Cardiac muscle cell (in vitro differentiated cells and primary cell): ENCODE measurements at regions not wholly inside any gene's neighbourhood (a gene's known extent, or its start where the extent isn't known, plus 50 kb on each side); places are given as distances from the start of the nearest gene placed in this dataset.

Experiments
- DNase-seq, 2 donors: peaks; one replicate each; pipeline versions ENCODE4 v3.0.0 to v3.0.0-alpha.2; 2010 to 2017; ENCODE audit warnings: low read depth in 1 of 2, low spot score in 1 of 2
- H3K27ac ChIP-seq: fragments of 200-600 bp; sonication (generic); 2 replicates; pipeline ENCODE4 v1.5.1; 2016
- H3K27me3 ChIP-seq: fragments of 200-600 bp; sonication (generic); 2 replicates; pipeline ENCODE4 v1.6.0; 2016; ENCODE audit warnings: control low read depth
- H3K36me3 ChIP-seq: fragments of 200-600 bp; sonication (generic); 2 replicates; pipeline ENCODE4 v1.5.1; 2016; ENCODE audit warnings: control low read depth
- H3K4me1 ChIP-seq: fragments of 200-600 bp; sonication (generic); 2 replicates; pipeline ENCODE4 v1.8.1; 2017; ENCODE audit warnings: low read depth, mild to moderate bottlenecking, mixed run types
- H3K4me3 ChIP-seq: fragments of 200-600 bp; sonication (generic); 2 replicates; pipeline ENCODE4 v1.5.1; 2016; ENCODE audit warnings: mild to moderate bottlenecking
- H3K9me3 ChIP-seq: fragments of 200-600 bp; sonication (generic); 2 replicates; pipeline ENCODE4 v1.5.1; 2017; ENCODE audit warnings: low read depth, mild to moderate bottlenecking, control low read depth
- CTCF ChIP-seq: IDR thresholded peaks from 2 replicates; pipeline ENCODE4 v1.5.1; 2012; ENCODE audit warnings: low read depth, mild to moderate bottlenecking, low read length

- no peak for DNase-seq
- Histone ChIP-seq H3K27me3 (no peaks in the 10 kb centered on the region), H3K9me3 (no peaks in the 10 kb centered on the region), H3K27ac (no peak overlapping the region), H3K36me3 (no peaks in the 10 kb centered on the region), H3K4me3 (no peak overlapping the region), H3K4me1 (peaks cover 8% of the 10 kb centered on the region)
- TF ChIP-seq CTCF = no peak
These were observed 343.3 kb downstream of the BCKDHB start for GRCh38 chr6:80449726-80450125.

GRCh38 chr6:80446454-80447045, 340.1 kb downstream of the BCKDHB start:
- Histone ChIP-seq H3K27me3 (no peaks in the 10 kb centered on the region), H3K9me3 (no peaks in the 10 kb centered on the region), H3K4me3 (no peak overlapping the region), H3K36me3 (no peaks in the 10 kb centered on the region), H3K4me1 (no peaks in the 10 kb centered on the region), H3K27ac (no peak overlapping the region)
- TF ChIP-seq CTCF = no peak
- no peak for DNase-seq

- H3K4me3 ChIP-seq = no peak overlapping the region
- H3K4me1 ChIP-seq = no peaks in the 10 kb centered on the region
- H3K36me3 ChIP-seq = no peaks in the 10 kb centered on the region
- no peak for DNase-seq
- no peak overlapping the region for H3K27ac ChIP-seq
- no peak for TF ChIP-seq CTCF
- no peaks in the 10 kb centered on the region for H3K27me3 ChIP-seq
- H3K9me3 ChIP-seq = no peaks in the 10 kb centered on the region
These were observed 339.3 kb downstream of the BCKDHB start for GRCh38 chr6:80445751-80446150.

DNA sequence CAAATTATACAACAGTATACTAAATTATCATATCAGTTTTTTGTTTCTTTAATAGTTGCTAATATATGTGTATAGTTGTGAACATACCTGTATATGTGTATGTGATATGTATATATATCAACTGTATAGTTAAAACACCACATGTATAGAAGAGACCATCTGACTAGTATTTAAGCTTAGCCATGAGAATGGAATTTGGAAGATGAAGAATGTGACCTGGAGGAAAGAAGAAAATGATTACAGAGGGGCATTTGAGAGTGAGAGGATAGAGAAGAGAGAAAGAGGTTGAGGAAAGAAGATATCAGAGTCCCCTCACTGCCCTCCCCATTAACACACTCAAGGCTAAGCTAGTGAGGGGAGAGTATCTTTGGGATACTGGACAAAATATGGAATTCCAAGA, 335.9 kb downstream of the BCKDHB start:
- DNase-seq = no peak
- no peak for TF ChIP-seq CTCF
- Histone ChIP-seq H3K4me1 (no peaks in the 10 kb centered on the region), H3K27me3 (no peaks in the 10 kb centered on the region), H3K27ac (no peak overlapping the region), H3K4me3 (no peak overlapping the region), H3K9me3 (no peaks in the 10 kb centered on the region), H3K36me3 (no peaks in the 10 kb centered on the region)

GRCh38 chr6:80441131-80441530, 334.7 kb downstream of the BCKDHB start:
- Histone ChIP-seq H3K36me3 (no peaks in the 10 kb centered on the region), H3K9me3 (no peaks in the 10 kb centered on the region), H3K4me1 (no peaks in the 10 kb centered on the region), H3K27ac (no peak overlapping the region), H3K4me3 (no peak overlapping the region), H3K27me3 (no peaks in the 10 kb centered on the region)
- TF ChIP-seq CTCF = no peak
- no peak for DNase-seq
